ENCODE measurements at regions not wholly inside any gene's neighbourhood (a gene's known extent, or its start where the extent isn't known, plus 50 kb on each side); places are given as distances from the start of the nearest gene placed in this dataset.
"Not testable (repeated sequence)": the region's sequence is repeated elsewhere in the genome, so short reads cannot be mapped to it uniquely, and the experiment has no call there.

DNA sequence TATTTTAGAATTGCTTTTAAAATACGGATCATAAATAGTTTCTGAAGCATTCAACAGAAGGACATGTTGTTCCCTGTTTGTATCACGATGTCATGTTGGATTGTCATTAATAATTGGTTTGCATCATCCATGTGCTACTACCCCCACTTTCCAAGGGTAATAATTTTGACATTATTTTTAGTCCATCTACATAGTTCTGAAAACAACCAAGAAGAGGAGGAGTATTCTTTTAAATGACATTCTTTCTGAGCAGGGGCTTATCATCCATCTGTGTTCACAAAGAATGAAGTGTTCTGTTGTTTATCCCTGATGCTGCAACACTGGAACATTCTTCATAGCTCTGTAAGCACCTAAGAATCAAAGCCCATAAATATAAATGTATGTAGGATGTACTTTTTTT is 151.0 kb upstream of the CITED2 start:
- DNase-seq: no peak

DNA sequence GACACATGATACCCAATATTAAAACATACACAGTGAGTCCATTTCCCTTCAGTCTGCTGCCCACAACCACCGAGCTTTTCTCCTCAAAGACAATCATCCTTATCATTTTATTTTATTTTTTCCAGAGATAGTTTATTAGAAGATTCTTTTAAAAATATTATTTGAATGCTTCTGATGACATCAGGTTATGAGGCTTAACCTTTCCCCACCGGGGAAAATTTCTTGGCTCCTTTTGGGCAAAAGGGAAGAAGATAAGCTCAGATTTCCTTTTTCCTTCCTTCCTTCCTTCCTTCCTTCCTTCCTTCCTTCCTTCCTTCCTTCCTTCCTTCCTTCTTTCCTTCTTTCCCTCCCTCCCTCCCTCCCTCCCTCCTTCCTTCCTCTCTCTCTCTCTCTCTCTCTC is 149.5 kb upstream of the CITED2 start:
- no peak for DNase-seq

DNA sequence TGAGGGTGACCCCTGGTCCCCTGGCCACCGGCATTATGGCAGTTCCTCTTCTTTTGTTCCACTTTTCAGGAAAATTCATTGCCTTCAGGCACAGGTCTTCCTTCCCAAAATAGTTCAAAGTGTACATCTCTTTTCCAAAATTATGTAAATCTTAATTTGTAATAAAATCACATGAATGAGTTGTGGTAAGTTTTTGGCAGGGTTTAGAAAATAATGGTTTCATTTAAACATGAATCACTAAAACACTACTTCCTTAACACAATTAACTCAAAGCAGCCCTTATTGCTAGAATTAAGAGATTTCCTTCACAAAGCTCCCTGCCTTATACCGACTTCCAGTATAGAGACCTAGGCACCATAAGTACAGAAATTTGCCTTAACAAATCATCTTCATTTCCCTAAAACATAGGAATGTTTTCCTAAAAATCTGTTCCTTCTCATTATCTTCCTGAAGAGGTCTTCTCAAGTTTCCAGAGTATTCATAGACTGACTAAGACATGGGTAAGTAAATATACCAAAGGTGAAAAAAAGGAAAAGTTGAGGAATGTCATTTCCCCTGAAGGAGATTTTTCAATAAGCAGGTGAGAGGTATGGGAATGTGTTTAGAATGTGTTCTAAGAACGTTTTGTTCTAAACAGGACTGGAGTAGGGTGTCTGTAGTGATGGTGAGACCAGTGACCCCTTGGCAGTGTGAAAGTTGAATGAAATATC is 148.2 kb upstream of the CITED2 start:
- DNase-seq: no peak

DNA sequence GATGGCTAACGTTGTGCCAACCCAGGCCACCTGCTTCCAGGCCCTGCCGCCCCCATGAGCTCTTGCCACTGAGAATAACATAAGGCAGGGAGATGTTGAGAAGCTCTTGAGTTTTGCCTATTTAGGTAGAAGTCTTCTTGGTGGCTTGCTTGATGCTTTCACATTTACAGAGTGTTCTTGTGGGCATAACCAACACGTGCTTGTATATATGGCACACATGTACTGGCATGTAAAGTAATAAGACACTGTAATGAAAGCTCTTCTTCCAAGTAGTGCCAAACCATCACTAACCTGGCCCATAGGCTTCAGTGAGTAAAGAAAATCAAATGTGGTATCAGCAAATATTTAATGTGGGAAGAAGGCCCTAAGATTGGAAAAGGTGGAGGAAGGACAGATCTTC is 146.9 kb upstream of the CITED2 start:
- DNase-seq: no peak

DNA sequence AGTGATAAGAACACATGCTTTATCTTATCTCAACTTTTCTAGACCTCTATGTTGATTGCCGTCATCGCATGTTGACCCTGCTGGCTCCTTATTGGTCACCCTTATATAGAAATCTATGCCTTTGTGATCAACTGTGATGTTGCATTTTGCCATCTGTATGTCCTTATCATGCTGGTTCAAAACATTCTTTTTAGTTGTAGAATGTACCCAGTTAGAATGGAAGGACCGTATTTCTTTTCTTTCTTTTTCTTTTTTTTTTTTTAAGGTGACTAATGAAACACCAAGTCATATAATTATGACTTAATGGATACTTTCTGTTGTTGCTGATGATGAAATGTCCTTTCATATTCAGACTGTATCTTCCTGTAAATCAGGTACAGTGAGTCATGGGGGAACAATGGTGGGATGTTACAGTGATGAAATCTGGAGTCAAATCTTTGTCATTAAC is 145.9 kb upstream of the CITED2 start:
- no peak for DNase-seq

DNA sequence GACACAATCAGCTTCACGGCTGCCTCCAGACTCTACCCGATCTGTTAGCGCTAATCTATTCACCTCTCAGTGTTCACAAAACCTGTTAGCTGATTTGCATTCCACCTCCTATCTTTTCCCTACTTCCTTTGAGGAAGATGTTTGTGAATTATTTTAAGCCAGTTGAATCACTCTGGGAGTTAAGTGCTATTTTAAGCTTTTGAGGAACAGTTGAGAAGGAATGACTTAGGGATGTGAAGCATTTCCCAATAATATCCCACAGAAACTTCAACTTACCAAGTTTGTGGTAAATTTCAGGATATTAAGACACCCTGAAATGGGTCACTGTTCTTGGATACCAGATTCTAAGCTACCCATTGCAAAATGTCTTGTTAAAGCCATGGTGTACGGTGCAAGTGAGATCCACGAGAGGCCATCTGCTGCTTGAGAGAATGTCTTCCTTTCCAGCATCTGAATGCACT is 145.2 kb upstream of the CITED2 start:
- no peak for DNase-seq

DNA sequence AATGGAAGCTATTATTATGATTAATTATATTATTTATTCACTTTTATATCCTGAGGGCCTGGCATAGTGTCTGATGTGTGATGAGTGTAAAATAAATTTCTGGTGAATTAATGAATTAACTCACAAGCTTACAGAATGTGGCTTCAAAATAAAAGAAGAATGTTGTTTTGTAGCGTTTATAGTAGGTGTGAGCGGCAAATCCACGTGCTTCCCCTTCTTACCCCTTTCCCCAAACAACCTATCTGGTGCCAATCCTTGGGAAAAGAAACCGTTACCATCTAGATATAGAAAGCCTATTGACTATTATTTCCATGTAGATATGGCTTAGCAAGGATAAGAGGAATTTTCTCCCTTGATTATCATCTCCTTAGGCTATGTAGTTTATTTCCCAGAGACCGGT is 144.6 kb upstream of the CITED2 start:
- no peak for DNase-seq

DNA sequence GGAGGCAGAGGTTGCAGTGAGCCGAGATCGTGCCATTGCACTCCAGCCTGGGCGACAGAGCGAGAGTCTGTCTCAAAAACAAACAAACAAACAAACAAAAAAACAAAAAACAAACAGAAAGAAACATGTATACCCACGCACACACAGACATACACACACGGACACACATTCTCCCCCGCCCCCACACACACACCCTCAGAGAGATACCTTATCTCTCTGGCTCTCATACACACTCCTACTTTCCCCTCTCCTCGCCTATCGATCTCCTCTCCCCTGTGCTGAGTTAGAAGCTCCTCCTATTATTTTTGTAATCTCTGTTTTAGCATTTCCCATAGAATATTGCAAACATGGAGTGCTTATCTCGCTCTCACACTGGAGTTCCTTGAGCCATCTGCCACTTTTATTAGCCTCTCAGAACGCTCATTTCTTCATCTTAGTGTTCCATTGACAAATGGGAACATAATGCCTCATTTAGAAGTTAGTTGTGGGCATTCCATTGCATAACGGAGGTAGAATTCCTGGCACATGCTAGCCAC is 144.2 kb upstream of the CITED2 start:
- DNase-seq: no peak

DNA sequence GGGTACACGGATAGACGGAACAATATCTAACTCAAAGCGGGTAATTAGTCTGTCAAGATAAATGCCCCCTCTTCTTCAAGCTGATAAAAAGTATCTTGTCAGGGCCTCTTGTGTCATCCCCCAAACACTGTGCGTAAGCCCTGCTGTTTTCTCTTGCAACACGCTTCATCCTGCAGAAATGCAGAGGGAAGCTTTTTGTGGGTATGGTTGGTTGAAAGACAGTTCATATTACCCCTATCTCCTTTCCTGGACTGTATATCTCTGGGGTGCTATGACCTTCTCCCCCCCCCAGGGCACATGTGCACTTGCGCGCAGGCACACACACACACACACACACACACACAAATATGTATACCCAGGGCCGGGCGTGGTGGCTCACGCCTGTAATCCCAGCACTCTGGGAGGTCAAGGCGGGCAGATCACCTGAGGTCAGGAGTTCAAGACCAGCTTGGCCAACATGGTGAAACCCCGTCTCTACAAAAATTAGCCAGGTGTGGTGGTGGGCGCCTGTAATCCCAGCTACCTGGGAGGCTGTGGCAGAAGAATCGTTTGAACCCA is 143.6 kb upstream of the CITED2 start:
- not testable (repeated sequence) for DNase-seq

DNA sequence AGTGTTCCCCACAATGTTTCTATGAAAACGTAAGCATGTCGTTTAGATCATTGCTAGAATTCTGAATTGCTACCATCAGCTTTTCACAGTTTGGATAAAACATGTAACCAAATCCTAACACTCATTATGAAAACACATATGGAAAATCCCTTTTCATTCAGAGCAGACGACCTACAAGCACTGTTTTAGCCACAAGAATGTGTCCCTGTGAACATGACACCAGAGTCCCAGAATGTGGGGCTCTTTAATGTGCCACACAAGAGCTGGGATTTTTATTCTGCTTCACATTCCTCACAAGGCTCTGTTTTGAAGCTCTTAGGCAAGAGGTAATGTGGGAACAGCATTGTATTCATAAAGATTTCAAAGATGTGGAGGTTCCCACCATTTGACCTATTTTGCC is 141.1 kb upstream of the CITED2 start:
- no peak for DNase-seq

DNA sequence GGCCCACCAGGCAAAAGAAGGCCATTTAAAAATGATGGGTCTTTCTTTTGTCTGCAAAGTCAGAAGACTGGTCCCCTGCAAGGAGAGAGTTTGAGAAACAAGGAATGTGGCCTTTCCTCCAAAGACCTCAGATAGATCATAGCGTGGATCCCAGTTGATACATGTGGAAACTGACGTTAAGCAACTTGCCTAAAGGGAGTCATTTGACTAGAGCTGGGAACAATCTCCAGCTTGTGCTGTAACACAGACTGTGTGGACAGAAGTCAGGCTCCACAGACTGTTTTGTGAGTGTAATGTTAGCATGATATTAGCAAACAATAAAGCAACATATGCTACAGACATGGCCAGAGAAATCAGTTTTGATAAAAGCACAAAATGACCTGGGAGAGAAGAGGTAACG is 140.4 kb upstream of the CITED2 start:
- no peak for DNase-seq

DNA sequence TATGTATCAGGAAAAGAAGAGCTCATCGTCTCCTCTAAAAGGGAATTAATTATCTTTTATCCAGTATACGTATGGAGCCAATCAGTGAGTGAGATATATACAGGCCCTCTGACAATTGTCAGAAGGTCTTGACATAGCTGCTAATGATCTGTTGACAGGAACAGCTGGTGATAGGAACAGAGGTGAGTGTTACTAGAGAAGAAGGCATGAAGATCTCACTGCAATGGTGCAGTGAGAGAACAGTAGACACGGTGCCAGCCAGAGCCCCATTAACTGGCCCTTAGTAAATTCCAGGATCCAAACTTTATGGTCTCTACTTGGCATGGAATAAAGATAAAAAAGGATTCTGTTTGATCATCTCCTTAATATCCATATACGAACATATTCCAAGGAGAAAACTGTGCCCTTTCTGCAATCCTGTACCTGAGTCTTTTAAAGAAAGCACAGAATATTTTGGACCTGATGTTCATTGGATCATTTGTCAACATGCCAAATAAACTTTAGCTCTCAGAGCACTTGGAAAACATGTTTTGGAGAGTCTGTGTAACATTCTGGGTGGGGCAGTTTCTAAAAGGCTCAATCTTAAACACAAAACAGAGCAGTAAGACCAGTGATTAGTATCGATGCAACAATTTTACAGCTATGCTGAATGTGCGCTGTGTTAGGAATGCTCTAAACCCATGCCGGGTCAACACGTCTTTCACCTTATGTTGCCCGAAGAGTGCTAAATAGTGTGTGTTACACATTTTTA is 135.8 kb upstream of the CITED2 start:
- DNase-seq: no peak

DNA sequence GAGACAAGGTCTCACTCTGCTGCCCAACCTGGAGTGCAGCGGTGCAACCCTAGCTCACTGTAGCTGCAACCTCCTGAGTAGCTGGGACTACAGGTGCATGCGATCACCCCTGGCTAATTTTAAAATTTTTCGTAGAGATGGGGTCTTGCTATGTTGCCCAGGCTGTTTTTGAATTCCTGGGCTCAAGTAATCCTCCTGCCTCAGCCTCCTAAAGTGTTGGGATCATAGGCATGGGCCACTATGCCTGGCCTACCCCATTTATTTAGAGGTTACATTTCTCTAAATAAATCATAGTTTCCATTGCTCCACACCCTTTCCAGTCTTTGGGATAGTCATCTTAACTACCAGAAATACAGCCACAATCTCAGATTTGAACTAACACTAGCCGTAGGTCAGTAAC is 134.7 kb upstream of the CITED2 start:
- DNase-seq: no peak

DNA sequence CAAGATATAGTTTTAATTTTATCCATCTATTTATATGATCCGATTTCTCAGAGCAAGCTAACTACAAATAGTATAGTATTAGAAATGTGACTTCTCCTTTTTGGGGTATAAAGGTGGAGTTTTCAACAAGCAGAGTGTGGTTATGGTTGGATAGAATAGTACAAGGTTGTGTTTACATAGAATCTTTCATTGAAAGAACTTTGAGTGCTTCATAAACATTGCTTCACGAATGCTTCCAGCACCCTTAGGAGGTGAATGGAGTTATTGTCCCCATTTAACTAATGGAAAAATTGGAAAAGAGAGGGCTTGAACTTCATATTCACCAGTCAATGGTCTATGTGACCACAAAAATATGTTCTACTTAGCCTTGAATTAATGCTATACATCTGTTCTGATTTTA is 134.1 kb upstream of the CITED2 start:
- DNase-seq: no peak

DNA sequence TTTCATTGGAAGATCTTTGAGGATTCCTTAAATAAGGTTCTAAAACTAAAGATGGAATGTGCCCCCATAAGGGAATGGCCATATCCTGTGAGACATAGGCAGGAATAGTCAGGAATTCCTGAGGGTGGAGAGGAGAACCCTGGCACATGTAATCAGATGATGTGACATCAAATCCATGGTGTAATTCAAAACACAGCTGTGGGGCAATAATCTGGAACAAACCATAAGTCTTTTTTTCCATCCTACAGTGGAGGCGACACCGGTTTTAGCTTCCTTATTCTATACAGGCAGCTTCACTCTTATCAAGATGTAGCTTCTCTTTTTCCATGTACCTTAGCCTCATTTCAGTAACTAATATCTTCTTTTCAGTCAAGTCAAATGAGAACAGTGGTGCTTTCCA is 133.6 kb upstream of the CITED2 start:
- no peak for DNase-seq

DNA sequence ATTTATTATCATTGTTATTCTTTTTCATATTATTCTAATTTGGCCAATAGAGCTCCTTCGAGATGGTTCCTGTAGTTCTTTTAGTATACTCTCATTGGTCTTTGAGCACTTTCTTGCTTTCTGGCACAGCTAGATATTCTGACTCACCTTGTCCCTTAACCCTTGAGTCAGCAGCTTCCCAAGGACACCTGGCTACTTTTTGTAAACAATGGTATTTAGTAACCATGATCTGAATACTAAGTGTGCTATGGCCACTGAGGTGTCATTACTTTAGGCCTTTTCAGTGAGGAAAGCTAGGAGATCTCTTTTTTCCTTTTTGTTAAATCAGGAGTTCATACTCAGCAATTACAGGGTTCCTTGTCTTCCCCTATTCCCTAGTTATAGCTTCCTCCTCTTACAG is 126.5 kb upstream of the CITED2 start:
- no peak for DNase-seq

DNA sequence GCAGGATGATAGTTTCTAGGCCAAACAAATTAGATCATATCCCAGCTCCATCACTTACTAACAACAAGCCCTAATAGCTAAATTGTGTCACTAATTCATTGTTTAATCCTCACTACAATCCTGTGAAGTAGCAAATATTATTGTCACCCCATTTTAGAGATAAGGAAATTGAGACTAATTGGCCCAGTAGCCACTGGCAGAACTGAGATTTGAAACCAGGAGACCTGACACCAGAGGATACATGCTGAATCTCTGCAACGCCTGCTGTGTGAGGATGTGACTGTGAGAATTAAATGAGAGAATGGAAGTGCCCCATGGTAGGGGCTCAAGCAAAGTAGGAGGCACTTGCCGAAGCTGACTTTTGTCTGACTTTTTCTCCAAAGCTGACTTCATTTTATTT is 124.3 kb upstream of the CITED2 start:
- DNase-seq: no peak

DNA sequence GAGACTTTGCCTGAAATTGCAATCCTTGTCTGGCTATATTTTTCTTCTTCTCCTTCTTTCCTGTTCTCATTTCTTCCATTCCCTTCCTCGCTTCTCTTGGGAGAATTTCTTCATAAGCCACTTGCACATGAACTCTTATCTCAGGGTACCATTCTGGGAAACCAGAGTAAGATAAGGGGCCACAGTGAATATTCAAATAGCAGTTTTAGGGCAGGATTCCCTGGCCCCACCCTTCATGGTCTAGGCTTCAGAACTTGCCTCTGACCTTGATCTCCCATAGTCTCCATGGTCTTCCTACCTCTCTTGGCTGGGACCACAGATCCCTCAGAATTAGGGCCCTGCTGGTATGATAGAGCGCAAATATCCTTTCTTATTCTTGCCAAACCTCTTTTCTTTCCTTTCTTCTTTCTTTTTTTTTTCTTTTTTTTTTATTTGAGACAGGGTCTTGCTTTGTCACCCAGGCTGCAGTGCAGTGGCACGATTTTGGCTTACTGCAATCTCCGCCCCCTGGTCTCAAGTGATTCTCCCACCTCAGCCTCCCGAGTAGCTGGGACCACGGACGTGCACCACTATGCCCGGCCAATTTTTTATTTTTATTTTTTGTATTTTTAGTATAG is 123.0 kb upstream of the CITED2 start:
- no peak for DNase-seq

DNA sequence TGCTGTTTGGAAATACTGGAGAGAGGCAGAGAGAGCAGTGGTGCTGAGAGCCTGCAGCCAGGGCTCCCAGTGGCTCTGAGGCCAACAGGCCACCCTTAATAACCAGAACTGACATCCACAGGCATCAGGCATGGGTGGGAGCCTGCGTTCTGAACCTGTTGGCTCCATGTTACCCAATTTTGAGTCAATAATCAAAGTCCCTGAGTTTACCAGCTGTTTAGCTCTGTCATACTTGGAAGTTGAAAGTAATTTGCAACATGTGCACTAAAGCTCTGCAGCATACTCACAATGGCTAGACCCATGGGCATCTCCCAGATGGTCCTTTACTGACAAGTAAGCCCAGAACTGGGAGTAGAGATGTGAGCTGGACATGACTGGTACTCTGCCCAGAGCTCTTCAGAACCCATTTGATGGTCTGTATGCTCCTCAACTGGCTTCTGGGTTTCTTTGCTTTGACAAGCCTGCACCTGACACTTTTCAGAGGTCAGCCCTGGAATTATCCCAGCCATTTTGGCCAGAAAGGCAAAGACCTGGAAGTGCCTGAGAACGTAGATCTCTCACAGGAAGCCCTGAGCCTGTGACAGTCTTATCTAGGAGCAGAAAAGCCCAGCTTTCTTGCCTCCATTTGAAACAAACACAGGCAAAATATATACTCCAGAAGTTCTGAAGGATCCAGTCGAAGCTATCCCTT is 122.4 kb upstream of the CITED2 start:
- DNase-seq: no peak

DNA sequence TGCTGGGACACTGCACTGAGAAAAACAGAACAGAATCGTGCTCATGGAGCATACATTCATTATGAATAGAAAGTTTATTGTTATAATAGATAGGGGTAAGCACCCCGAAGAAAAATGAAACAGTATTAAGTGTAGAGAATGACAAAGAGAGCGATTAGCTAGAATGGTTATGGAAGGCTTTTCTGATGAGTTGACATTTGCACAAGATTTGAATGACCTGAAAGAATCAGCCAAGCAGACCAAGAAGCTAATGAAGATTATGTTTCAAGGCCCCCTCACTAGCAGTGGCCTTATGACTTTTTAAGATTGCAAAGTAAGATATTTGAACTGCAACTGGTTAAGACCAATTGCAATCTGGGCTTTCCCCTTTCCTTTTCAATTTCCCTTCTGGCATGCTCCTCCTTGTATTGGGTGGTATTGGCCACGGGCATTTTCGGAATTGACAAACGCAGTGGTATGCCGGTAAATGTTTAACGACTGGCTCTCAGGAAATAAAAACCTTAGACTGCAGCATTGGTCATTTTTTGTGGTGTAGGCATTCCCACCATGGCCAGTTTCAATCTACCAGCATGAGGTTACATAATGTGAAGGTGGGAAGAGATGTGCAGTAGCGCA is 120.0 kb upstream of the CITED2 start:
- no peak for DNase-seq

DNA sequence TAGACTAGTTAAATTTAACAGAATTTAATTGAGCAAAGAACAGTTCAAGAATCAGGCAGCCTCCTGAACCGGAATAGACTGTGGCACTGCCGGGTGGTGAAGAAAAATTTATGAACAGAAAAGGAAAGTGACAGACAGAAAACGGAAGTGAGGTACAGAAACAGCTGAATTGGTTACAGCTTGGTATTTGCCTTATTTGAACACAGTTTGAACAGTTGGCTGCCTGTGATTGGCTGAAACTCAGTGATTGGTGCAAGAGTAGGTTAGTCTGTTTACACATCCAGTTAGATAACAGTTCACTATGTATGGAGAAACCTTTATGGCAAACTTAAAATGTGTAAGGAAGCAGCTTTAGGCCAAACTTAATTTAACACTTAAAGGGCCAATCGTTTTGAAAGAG is 116.0 kb upstream of the CITED2 start:
- no peak for DNase-seq

DNA sequence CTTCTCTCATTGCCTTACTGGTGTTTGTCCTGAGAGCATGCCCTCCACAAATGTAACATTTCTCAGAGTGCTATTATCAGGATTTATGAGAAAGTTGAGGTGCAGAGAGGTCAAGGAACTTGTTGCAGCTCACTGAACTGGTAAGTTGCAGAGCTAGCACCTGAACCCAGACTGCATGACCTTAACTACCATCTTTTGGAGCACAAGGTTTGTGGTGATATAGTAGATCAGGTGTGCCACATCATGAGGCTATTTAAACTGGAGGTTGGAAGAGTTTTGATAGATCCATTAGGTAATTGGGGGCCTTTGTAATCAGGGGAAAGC is 112.0 kb upstream of the CITED2 start:
- DNase-seq: no peak

Measured in activated CD8-positive, alpha-beta memory T cell treated with anti-CD3 and anti-CD28 coated beads for 24 hours (primary cell).